ENCODE measurements at regions not wholly inside any gene's neighbourhood (a gene's known extent, or its start where the extent isn't known, plus 50 kb on each side); places are given as distances from the start of the nearest gene placed in this dataset.

DNA sequence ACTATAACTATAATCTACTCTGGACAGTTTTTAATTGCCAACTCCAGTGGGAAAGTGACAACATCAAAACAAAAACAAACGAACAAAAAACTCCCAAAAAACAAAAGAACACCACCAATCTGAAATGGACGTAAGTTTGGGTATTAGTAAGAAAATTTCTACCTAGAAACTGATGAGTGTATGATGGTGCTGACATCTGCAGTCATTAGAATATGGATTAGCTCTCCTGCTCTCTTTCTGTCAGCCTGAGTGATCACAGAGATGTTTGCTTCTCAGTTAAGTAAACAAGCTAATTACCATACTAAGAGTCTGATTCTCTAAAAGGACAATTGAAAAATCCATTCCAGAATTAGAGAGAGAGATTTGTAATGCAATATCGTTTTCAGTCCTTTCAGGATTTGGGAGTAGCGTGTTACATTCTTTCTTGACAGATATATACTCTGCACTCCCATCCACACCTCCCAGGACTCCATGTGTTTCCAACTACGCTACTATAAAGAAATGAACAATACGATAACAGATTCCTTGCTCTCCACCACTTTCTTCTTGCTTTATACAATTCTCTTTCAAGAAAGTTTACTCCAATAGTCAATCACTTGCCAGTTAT is 1347.4 kb upstream of the PIK3C3 start:
- ChIA-PET POLR2A (no interaction called here), CTCF (no interaction called here)
- Mint-ChIP-seq H3K27me3 (no peaks in the 10 kb centered on the region), H3K4me1 (no peaks in the 10 kb centered on the region), H3K36me3 (no peaks in the 10 kb centered on the region), H3K27ac (no peak overlapping the region), H3K9me3 (peaks cover 7 to 21% (median 10%) of the 10 kb centered on the region in 5 donors), H3K4me3 (no peak overlapping the region)
- no peak overlapping the region for H3K4me3 ChIP-seq (ENCODE audit: low read length)
- no peak overlapping the region for H3K27ac ChIP-seq (ENCODE audit: low read depth, low read length)
- no peaks in the 10 kb centered on the region for H3K9me3 ChIP-seq (ENCODE audit: low read length)
- no peak for DNase-seq
- H3K27me3 ChIP-seq (ENCODE audit: insufficient read depth, low read length, poor library complexity, severe bottlenecking): no peaks in the 10 kb centered on the region
- H3K36me3 ChIP-seq (ENCODE audit: insufficient read depth, low read length): no peaks in the 10 kb centered on the region
- H3K4me1 ChIP-seq (ENCODE audit: insufficient read depth, low read length): no peaks in the 10 kb centered on the region

DNA sequence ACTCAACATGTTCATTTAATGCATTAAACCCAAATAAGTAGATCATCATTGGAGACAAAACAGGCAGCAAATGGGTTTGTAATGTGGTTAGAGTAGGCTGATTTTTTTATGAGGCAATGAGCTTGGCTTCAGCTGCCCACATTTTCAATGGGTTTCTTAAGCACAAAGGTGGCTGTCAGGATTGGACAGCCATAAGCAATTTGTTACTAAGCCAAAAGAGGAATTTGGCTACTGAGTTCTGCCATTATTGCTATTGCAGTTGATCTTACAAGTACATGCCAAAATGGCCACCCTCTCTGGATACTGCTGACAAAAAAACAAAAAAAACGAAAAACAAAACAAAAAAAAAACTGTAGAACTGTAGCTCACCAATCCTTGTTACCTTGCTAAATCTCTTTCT is 1348.0 kb upstream of the PIK3C3 start:
- Mint-ChIP-seq H3K9me3 (peaks cover 5 to 22% (median 11%) of the 10 kb centered on the region in 5 donors), H3K36me3 (no peaks in the 10 kb centered on the region), H3K4me3 (no peak overlapping the region), H3K4me1 (no peaks in the 10 kb centered on the region), H3K27me3 (no peaks in the 10 kb centered on the region), H3K27ac (no peak overlapping the region)
- Histone ChIP-seq H3K4me1 (ENCODE audit: insufficient read depth, low read length) (no peaks in the 10 kb centered on the region), H3K36me3 (ENCODE audit: insufficient read depth, low read length) (no peaks in the 10 kb centered on the region), H3K27ac (ENCODE audit: low read depth, low read length) (no peak overlapping the region), H3K27me3 (ENCODE audit: insufficient read depth, low read length, poor library complexity, severe bottlenecking) (no peaks in the 10 kb centered on the region), H3K4me3 (ENCODE audit: low read length) (no peak overlapping the region), H3K9me3 (ENCODE audit: low read length) (no peaks in the 10 kb centered on the region)
- ChIA-PET POLR2A (no interaction called here), CTCF (no interaction called here)
- DNase-seq: no peak

DNA sequence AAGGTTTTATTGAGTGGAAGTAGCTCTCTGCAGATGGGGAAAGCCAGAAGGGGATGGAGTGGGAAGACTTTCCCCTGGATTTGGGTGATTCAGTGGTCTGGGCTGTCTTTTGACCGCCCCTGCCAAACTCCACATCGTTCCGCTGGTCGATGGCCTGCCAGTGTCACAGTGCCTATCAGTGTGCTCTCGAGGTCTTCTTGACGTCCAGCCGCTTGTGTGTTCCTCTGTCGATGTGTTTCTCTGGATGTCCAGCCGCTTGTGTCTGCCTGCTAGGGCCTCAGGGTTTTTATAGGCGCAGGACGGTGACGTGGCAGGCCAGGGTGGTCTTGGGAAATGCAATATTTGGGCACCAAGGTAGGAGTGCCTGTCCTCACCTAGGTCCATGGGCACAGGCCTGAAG is 1371.4 kb upstream of the PIK3C3 start:
- CTCF ChIA-PET: no interaction called here
- no peaks in the 10 kb centered on the region for H3K9me3 ChIP-seq (ENCODE audit: low read length)
- Mint-ChIP-seq H3K27me3 (no peaks in the 10 kb centered on the region), H3K4me1 (no peaks in the 10 kb centered on the region), H3K36me3 (no peaks in the 10 kb centered on the region), H3K27ac (no peak overlapping the region), H3K4me3 (no peak overlapping the region), H3K9me3 (peaks cover 4 to 27% (median 8%) of the 10 kb centered on the region in 5 donors)
- H3K36me3 ChIP-seq (ENCODE audit: insufficient read depth, low read length): no peaks in the 10 kb centered on the region
- POLR2A ChIA-PET: no interaction called here
- no peak overlapping the region for H3K4me3 ChIP-seq (ENCODE audit: low read length)
- DNase-seq: no peak
- no peaks in the 10 kb centered on the region for H3K4me1 ChIP-seq (ENCODE audit: insufficient read depth, low read length)
- H3K27ac ChIP-seq (ENCODE audit: low read depth, low read length): no peak overlapping the region
- no peaks in the 10 kb centered on the region for H3K27me3 ChIP-seq (ENCODE audit: insufficient read depth, low read length, poor library complexity, severe bottlenecking)

DNA sequence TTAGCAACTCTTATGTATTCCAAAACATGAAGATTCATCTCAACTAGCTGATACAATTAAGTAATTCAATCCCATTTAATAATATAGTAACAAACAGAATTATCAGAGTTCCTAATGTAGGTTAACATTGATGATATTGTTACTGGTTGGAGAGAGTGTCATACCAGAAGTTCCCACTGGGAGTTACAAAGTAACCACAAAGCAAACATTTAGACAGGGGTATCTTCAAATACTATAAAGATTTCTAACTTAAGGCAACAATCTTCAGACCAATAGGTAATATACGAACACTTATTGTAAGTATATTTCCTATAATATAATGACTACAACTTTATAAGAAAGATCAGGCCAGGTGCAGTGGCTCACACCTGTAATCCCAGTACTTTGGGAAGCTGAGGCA is 1372.9 kb upstream of the PIK3C3 start:
- Mint-ChIP-seq H3K4me3 (no peak overlapping the region), H3K9me3 (peaks cover 4 to 20% (median 8%) of the 10 kb centered on the region in 5 donors), H3K27ac (no peak overlapping the region), H3K4me1 (no peaks in the 10 kb centered on the region), H3K27me3 (no peaks in the 10 kb centered on the region), H3K36me3 (no peaks in the 10 kb centered on the region)
- Histone ChIP-seq H3K4me3 (ENCODE audit: low read length) (no peak overlapping the region), H3K4me1 (ENCODE audit: insufficient read depth, low read length) (no peaks in the 10 kb centered on the region), H3K36me3 (ENCODE audit: insufficient read depth, low read length) (no peaks in the 10 kb centered on the region), H3K9me3 (ENCODE audit: low read length) (no peaks in the 10 kb centered on the region), H3K27me3 (ENCODE audit: insufficient read depth, low read length, poor library complexity, severe bottlenecking) (no peaks in the 10 kb centered on the region), H3K27ac (ENCODE audit: low read depth, low read length) (no peak overlapping the region)
- CTCF ChIA-PET: no interaction called here
- POLR2A ChIA-PET: no interaction called here
- no peak for DNase-seq

DNA sequence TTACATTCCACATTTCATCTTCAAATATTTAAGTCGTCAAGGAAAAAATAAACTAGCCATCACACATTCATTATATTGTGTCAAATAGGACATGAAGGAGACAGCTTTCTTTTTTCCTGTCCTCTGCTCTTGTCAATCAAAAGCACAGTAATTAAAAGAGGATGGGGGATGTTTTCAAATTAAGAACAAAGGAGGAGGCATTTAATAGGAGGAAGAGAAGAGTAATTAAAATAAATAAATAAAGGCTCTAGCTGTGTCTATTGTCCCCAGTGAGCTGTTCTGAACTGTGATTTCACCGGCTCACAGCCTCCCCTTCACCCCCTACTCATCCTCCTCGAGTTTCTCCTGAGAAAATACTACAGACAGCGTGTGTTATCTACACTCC is 1377.1 kb upstream of the PIK3C3 start:
- peaks cover 0 to 18% (median 12%) of the 10 kb centered on the region in 5 donors for H3K9me3 Mint-ChIP-seq

DNA sequence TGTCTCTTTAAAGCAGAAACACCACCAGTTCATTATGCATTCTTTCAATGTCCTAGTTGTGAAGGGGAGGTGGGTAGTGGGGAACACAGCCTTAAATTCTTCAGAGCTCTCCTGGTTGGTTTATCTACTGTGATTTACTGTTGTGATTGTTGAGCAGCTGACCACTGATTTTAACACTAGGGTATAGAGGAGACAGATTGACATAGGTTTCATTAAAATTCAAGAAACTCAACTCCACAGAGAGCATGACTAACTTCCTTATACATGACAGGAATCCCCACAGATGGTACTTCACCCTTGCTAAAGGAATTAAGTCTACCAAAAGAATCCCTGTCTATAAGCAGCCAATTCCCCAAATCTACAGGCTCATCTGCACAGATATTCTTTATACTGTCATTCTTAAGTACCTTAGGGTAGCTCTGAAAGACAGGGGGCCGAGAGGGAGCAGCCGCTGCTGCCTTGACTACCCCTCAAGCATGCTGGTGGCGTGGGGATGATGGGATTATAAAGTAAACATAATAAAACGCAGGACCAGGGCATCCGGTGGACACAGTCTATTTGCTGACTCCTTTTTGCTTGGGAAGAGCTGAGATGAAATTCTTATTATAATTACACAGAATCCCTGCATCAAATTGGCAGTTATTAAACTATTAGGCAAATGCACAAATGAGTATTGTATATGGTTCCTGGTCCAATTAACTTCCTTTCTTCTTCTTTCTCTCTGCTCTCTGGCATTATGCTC is 1377.6 kb upstream of the PIK3C3 start:
- Histone ChIP-seq H3K4me3 (ENCODE audit: low read length) (no peak overlapping the region), H3K27ac (ENCODE audit: low read depth, low read length) (no peak overlapping the region), H3K4me1 (ENCODE audit: insufficient read depth, low read length) (no peaks in the 10 kb centered on the region), H3K27me3 (ENCODE audit: insufficient read depth, low read length, poor library complexity, severe bottlenecking) (no peaks in the 10 kb centered on the region), H3K9me3 (ENCODE audit: low read length) (peaks cover 10% of the 10 kb centered on the region), H3K36me3 (ENCODE audit: insufficient read depth, low read length) (no peaks in the 10 kb centered on the region)
- Mint-ChIP-seq H3K9me3 (peaks cover 0 to 18% (median 11%) of the 10 kb centered on the region in 5 donors), H3K27me3 (no peaks in the 10 kb centered on the region), H3K36me3 (no peaks in the 10 kb centered on the region), H3K27ac (no peak overlapping the region), H3K4me1 (no peaks in the 10 kb centered on the region), H3K4me3 (no peak overlapping the region)
- POLR2A ChIA-PET: no interaction called here
- CTCF ChIA-PET: no interaction called here
- DNase-seq: no peak

More for the DNA sequence above, 1377.1 kb upstream of the PIK3C3 start:
- Mint-ChIP-seq H3K4me1 (no peaks in the 10 kb centered on the region), H3K4me3 (no peak overlapping the region), H3K27ac (no peak overlapping the region), H3K27me3 (no peaks in the 10 kb centered on the region), H3K36me3 (no peaks in the 10 kb centered on the region)
- peaks cover 10% of the 10 kb centered on the region for H3K9me3 ChIP-seq (ENCODE audit: low read length)
- no peaks in the 10 kb centered on the region for H3K36me3 ChIP-seq (ENCODE audit: insufficient read depth, low read length)
- no peak for DNase-seq
- ChIA-PET POLR2A (no interaction called here), CTCF (no interaction called here)
- H3K27ac ChIP-seq (ENCODE audit: low read depth, low read length): no peak overlapping the region
- no peaks in the 10 kb centered on the region for H3K27me3 ChIP-seq (ENCODE audit: insufficient read depth, low read length, poor library complexity, severe bottlenecking)
- H3K4me3 ChIP-seq (ENCODE audit: low read length): no peak overlapping the region
- no peaks in the 10 kb centered on the region for H3K4me1 ChIP-seq (ENCODE audit: insufficient read depth, low read length)

DNA sequence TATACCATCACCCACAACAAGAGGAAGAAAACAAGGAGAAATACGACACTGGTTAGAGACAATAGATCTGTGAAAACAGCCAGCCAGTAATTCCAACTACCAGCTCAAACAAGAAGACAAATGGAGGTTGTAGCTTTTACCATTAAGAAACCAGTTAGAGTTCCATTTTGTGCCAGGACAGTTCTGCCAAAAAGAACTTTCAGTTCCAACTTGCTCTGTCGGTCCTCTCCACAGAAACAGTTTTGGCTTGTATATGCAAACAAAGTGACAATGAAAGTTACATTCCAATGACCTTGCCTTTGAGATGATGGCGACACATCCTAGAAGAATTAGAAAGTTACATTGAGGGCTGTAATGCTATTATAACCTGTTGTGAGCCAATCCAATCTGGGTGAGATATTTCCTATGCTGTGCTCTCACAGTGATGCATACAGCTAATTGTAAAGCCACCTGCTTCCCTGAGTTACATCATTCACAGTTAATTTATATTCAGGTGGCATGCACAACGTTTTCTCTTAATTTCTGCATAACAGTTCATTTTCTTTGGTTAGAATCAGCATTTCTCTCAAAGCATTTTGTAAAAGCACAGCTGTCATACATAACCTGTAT is 1378.4 kb upstream of the PIK3C3 start:
- Mint-ChIP-seq H3K27ac (no peak overlapping the region), H3K27me3 (no peaks in the 10 kb centered on the region), H3K4me3 (no peak overlapping the region), H3K36me3 (no peaks in the 10 kb centered on the region), H3K9me3 (peaks cover 0 to 18% (median 11%) of the 10 kb centered on the region in 5 donors), H3K4me1 (no peaks in the 10 kb centered on the region)
- H3K9me3 ChIP-seq (ENCODE audit: low read length): peaks cover 10% of the 10 kb centered on the region
- H3K4me3 ChIP-seq (ENCODE audit: low read length): no peak overlapping the region
- no peaks in the 10 kb centered on the region for H3K4me1 ChIP-seq (ENCODE audit: insufficient read depth, low read length)
- no peaks in the 10 kb centered on the region for H3K27me3 ChIP-seq (ENCODE audit: insufficient read depth, low read length, poor library complexity, severe bottlenecking)
- no peaks in the 10 kb centered on the region for H3K36me3 ChIP-seq (ENCODE audit: insufficient read depth, low read length)
- H3K27ac ChIP-seq (ENCODE audit: low read depth, low read length): no peak overlapping the region
- DNase-seq: no peak
- ChIA-PET POLR2A (no interaction called here), CTCF (no interaction called here)

DNA sequence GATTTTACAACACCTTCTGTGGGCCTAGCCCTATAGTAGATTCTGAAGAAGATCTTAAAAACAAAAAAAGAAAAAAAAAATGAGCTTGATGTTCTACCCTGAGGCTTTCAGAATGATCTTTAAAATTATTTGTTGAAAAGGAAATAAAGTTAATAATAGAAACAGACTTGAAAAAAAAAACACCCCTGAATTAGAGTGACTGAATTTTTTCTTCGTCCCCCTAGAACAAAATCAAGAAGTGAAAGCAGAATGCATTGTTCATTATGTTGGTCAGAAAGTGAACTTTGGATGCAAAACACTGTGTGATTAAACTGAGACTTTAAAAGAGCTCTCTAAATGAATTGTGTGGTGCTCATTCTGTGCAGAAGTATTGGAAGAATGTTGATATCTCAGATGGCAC is 1384.4 kb upstream of the PIK3C3 start:
- Mint-ChIP-seq H3K36me3 (no peaks in the 10 kb centered on the region), H3K9me3 (peaks cover 4 to 53% (median 12%) of the 10 kb centered on the region in 5 donors), H3K4me1 (no peaks in the 10 kb centered on the region), H3K4me3 (no peak overlapping the region), H3K27me3 (no peaks in the 10 kb centered on the region), H3K27ac (no peak overlapping the region)
- ChIA-PET CTCF (no interaction called here), POLR2A (no interaction called here)
- H3K36me3 ChIP-seq (ENCODE audit: insufficient read depth, low read length): no peaks in the 10 kb centered on the region
- H3K9me3 ChIP-seq (ENCODE audit: low read length): peaks cover 3% of the 10 kb centered on the region
- no peak overlapping the region for H3K27ac ChIP-seq (ENCODE audit: low read depth, low read length)
- DNase-seq: no peak
- no peaks in the 10 kb centered on the region for H3K27me3 ChIP-seq (ENCODE audit: insufficient read depth, low read length, poor library complexity, severe bottlenecking)
- no peaks in the 10 kb centered on the region for H3K4me1 ChIP-seq (ENCODE audit: insufficient read depth, low read length)
- H3K4me3 ChIP-seq (ENCODE audit: low read length): no peak overlapping the region

All from CD8-positive, alpha-beta memory T cell (primary cell).